Stimulated activated naive CD8-positive, alpha-beta T cell treated with anti-CD3 and anti-CD28 coated beads, Interleukin-15, Interleukin-2, amounts not matched to agents 100 ng/mL and 50 ng/mL, for 24 hours (primary cell): ENCODE measurements at regions not wholly inside any gene's neighbourhood (a gene's known extent, or its start where the extent isn't known, plus 50 kb on each side); places are given as distances from the start of the nearest gene placed in this dataset.

Experiments
- H3K27ac Mint-ChIP-seq: one replicate; pipeline ENCODE4 v1.8.0; 2021; ENCODE audit warnings: mild to moderate bottlenecking, mixed read lengths
- H3K27me3 Mint-ChIP-seq: one replicate; pipeline ENCODE4 v1.8.0; 2021; ENCODE audit warnings: mixed read lengths
- H3K36me3 Mint-ChIP-seq: one replicate; pipeline ENCODE4 v1.8.0; 2021; ENCODE audit warnings: low read depth, mixed read lengths
- H3K4me1 Mint-ChIP-seq: one replicate; pipeline ENCODE4 v1.8.0; 2021; ENCODE audit warnings: low read depth, mixed read lengths
- H3K4me3 Mint-ChIP-seq: one replicate; pipeline ENCODE4 v1.8.0; 2021; ENCODE audit warnings: mild to moderate bottlenecking, mixed read lengths
- H3K9me3 Mint-ChIP-seq: one replicate; pipeline ENCODE4 v1.8.0; 2021; ENCODE audit warnings: mixed read lengths

GRCh38 chr4:180630012-180630665 lies 1613.1 kb upstream of the TENM3 start:
- Mint-ChIP-seq H3K4me3 (no peak overlapping the region), H3K36me3 (no peaks in the 10 kb centered on the region), H3K27me3 (no peaks in the 10 kb centered on the region), H3K27ac (no peak overlapping the region), H3K9me3 (no peaks in the 10 kb centered on the region), H3K4me1 (no peaks in the 10 kb centered on the region)

GRCh38 chr4:180634306-180634705 lies 1608.9 kb upstream of the TENM3 start:
- Mint-ChIP-seq H3K4me3 (no peak overlapping the region), H3K9me3 (no peaks in the 10 kb centered on the region), H3K27me3 (no peaks in the 10 kb centered on the region)

DNA sequence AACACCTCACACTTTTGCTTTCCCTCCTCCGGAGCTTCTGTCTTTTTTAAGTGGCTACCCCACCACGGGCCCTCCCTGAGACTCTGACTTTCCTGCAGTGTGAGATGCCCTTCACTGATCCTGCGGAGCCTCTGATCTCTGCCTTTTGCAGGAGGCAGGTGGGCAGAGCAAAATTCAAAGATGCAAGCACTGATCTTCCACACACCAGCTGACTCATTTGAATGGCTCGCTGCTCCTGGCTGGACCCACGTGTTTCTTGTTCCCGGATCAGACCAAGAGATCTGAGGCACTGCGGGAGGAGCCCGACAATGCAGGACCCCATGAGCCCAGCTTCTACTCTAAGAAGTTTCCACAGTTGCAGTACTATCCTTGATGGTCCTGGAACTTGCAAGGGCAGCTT lies 1607.9 kb upstream of the TENM3 start:
- Mint-ChIP-seq H3K27me3 (no peaks in the 10 kb centered on the region), H3K4me3 (no peak overlapping the region), H3K9me3 (no peaks in the 10 kb centered on the region), H3K4me1 (no peaks in the 10 kb centered on the region), H3K36me3 (no peaks in the 10 kb centered on the region), H3K27ac (no peak overlapping the region)

More at GRCh38 chr4:180634306-180634705, 1608.9 kb upstream of the TENM3 start:
- no peaks in the 10 kb centered on the region for H3K36me3 Mint-ChIP-seq
- no peaks in the 10 kb centered on the region for H3K4me1 Mint-ChIP-seq
- H3K27ac Mint-ChIP-seq = no peak overlapping the region

- Mint-ChIP-seq H3K4me3 (no peak overlapping the region), H3K27me3 (no peaks in the 10 kb centered on the region), H3K9me3 (no peaks in the 10 kb centered on the region), H3K36me3 (no peaks in the 10 kb centered on the region), H3K27ac (no peak overlapping the region), H3K4me1 (no peaks in the 10 kb centered on the region)
Measured at GRCh38 chr4:180636696-180637404, 1606.4 kb upstream of the TENM3 start.

GRCh38 chr4:180637616-180638015 lies 1605.6 kb upstream of the TENM3 start:
- Mint-ChIP-seq H3K27me3 (no peaks in the 10 kb centered on the region), H3K4me3 (no peak overlapping the region), H3K9me3 (no peaks in the 10 kb centered on the region), H3K36me3 (no peaks in the 10 kb centered on the region), H3K27ac (no peak overlapping the region), H3K4me1 (no peaks in the 10 kb centered on the region)

GRCh38 chr4:180640193-180640592 lies 1603.0 kb upstream of the TENM3 start:
- H3K9me3 Mint-ChIP-seq = no peaks in the 10 kb centered on the region
- H3K27ac Mint-ChIP-seq = no peak overlapping the region
- no peaks in the 10 kb centered on the region for H3K36me3 Mint-ChIP-seq
- H3K4me3 Mint-ChIP-seq = no peak overlapping the region
- H3K4me1 Mint-ChIP-seq = no peaks in the 10 kb centered on the region
- no peaks in the 10 kb centered on the region for H3K27me3 Mint-ChIP-seq

DNA sequence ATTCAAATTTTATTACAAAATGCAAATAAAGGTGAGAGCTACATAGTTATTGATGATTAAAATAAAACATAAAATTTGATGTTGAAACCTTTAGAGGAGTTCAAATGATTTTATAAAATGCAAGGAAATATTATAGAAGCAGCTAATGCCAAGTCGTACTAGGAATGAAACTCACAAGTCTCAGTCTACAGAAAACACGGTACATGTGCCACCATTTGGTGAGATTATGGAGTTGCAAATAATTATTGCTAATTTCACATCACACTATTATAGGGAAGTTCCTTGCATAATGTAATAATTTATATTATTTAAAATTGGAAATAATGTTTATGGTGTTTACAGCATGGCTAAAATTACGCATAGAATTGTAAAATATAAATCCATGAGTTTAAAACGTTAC lies 1601.7 kb upstream of the TENM3 start:
- Mint-ChIP-seq H3K36me3 (no peaks in the 10 kb centered on the region), H3K27me3 (no peaks in the 10 kb centered on the region), H3K4me3 (no peak overlapping the region), H3K9me3 (no peaks in the 10 kb centered on the region), H3K4me1 (no peaks in the 10 kb centered on the region), H3K27ac (no peak overlapping the region)

DNA sequence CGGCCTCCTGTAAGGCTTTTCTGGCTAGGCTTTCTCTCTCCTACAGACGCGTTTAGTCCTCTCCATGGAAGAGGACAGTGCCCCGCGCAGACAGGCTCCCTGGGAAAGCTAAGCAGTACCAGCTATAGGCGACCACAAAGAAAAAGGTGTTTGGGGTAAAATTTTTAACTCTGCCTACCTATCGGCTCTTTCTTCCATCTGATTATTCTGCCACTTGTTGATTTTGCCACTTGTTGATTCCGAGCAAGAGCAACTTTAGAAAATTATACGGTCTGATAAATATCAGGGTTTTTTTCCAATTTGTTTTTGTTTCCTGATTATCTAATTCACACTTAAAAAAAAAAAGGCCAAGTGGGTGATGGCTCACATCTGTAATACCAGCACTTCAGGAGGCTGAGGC lies 1600.5 kb upstream of the TENM3 start:
- Mint-ChIP-seq H3K9me3 (no peaks in the 10 kb centered on the region), H3K27me3 (no peaks in the 10 kb centered on the region), H3K27ac (no peak overlapping the region), H3K36me3 (no peaks in the 10 kb centered on the region), H3K4me3 (no peak overlapping the region), H3K4me1 (no peaks in the 10 kb centered on the region)

GRCh38 chr4:180650273-180650672 lies 1592.9 kb upstream of the TENM3 start:
- no peaks in the 10 kb centered on the region for H3K9me3 Mint-ChIP-seq
- no peaks in the 10 kb centered on the region for H3K36me3 Mint-ChIP-seq
- H3K27me3 Mint-ChIP-seq = no peaks in the 10 kb centered on the region
- no peak overlapping the region for H3K27ac Mint-ChIP-seq
- H3K4me3 Mint-ChIP-seq = no peak overlapping the region
- no peaks in the 10 kb centered on the region for H3K4me1 Mint-ChIP-seq

DNA sequence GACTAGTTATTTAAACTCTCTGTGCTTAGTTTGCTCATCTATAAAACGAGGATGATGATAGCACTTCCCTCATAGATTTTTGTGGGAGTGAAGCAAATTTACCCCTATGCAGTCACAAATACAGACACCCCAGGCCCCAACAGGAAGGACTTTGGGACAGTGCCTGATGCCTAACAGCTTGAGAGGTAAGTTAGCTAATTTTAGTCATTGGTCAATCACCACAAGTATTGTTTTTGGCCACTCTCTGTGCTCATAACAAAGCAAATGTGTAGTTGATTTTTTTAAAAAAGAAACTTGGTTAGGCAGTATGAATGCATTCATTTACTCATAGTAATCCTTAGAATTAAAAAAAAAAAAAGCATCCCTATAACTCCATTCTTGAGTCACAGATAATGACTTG lies 1590.7 kb upstream of the TENM3 start:
- H3K9me3 Mint-ChIP-seq = no peaks in the 10 kb centered on the region
- no peak overlapping the region for H3K4me3 Mint-ChIP-seq

GRCh38 chr4:180655886-180656285 lies 1587.3 kb upstream of the TENM3 start:
- Mint-ChIP-seq H3K4me1 (no peaks in the 10 kb centered on the region), H3K27me3 (no peaks in the 10 kb centered on the region), H3K27ac (no peak overlapping the region), H3K36me3 (no peaks in the 10 kb centered on the region), H3K4me3 (no peak overlapping the region), H3K9me3 (no peaks in the 10 kb centered on the region)

More for the DNA sequence above, 1590.7 kb upstream of the TENM3 start:
- H3K27me3 Mint-ChIP-seq = no peaks in the 10 kb centered on the region
- no peaks in the 10 kb centered on the region for H3K4me1 Mint-ChIP-seq
- no peak overlapping the region for H3K27ac Mint-ChIP-seq
- no peaks in the 10 kb centered on the region for H3K36me3 Mint-ChIP-seq

- H3K4me1 Mint-ChIP-seq = no peaks in the 10 kb centered on the region
- no peaks in the 10 kb centered on the region for H3K27me3 Mint-ChIP-seq
- no peak overlapping the region for H3K27ac Mint-ChIP-seq
- H3K36me3 Mint-ChIP-seq = no peaks in the 10 kb centered on the region
- no peak overlapping the region for H3K4me3 Mint-ChIP-seq
- H3K9me3 Mint-ChIP-seq = no peaks in the 10 kb centered on the region
Measured at GRCh38 chr4:180657881-180658280, 1585.3 kb upstream of the TENM3 start.

DNA sequence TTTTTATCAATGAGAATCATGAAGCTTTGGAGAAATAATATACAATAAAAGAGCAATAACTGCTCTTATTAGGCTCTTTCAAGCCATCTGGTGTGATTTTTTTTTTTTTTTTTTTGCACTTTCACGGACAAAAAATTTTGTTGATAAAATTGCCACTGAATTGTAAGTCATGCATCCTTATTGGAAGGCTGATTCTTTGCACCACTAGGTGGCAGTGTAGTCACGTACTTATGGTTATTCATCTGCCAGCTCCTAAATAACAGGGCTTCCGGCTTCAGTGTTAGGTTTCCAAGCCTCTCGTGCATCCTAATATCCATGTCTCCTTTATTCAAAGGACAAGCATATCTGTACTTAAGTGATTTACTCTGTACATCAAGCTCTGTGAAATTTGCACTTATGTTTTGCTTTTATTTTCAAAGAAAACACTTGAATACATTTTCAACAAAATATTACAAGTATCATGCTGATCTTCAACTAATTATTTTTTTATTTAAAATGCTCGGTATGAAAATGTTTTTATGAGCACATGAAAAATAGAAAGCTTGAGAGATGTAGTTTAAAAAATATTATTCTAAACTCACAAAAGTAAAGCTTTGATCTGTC lies 1578.3 kb upstream of the TENM3 start:
- no peak overlapping the region for H3K4me3 Mint-ChIP-seq
- no peaks in the 10 kb centered on the region for H3K27me3 Mint-ChIP-seq
- no peak overlapping the region for H3K27ac Mint-ChIP-seq
- no peaks in the 10 kb centered on the region for H3K36me3 Mint-ChIP-seq
- no peaks in the 10 kb centered on the region for H3K4me1 Mint-ChIP-seq
- no peaks in the 10 kb centered on the region for H3K9me3 Mint-ChIP-seq

GRCh38 chr4:180665481-180665880 lies 1577.7 kb upstream of the TENM3 start:
- Mint-ChIP-seq H3K9me3 (no peaks in the 10 kb centered on the region), H3K4me1 (no peaks in the 10 kb centered on the region), H3K4me3 (no peak overlapping the region), H3K27me3 (no peaks in the 10 kb centered on the region), H3K27ac (no peak overlapping the region), H3K36me3 (no peaks in the 10 kb centered on the region)

GRCh38 chr4:180665994-180666824 lies 1577.0 kb upstream of the TENM3 start:
- Mint-ChIP-seq H3K36me3 (no peaks in the 10 kb centered on the region), H3K27me3 (no peaks in the 10 kb centered on the region), H3K27ac (no peak overlapping the region), H3K4me3 (no peak overlapping the region), H3K9me3 (no peaks in the 10 kb centered on the region), H3K4me1 (no peaks in the 10 kb centered on the region)
